ENCODE measurements at regions not wholly inside any gene's neighbourhood (a gene's known extent, or its start where the extent isn't known, plus 50 kb on each side); places are given as distances from the start of the nearest gene placed in this dataset.

DNA sequence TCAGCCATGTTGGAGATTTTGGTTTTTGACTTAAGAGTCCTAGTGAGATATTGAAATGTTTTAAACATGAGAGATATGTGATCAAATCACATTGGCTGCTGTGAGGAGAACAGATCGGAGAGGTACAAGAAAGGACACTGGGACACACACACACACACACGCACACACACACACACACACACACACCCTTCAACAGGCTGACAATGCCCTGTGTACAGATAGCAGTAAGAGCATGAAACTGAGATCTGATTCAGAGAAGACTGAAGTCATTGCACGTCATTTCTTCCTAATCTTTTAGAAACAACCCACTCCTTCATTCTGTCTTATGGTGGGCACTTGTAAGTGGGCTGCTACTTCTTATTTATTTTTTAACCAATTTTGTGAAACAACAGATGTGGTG is 200.5 kb upstream of the E2F8 start:
- Histone ChIP-seq H2AK5ac (ENCODE audit: low read depth, low read length) (no peak overlapping the region), H2BK20ac (ENCODE audit: low read length) (no peak overlapping the region), H3K9ac (replicated peaks in 1 of 4; ENCODE audit: extremely low read depth in 1 of 4, low read depth in 3 of 4, low read length in 3 of 4) (no peak overlapping the region), H4K91ac (replicated peaks; ENCODE audit: insufficient read length, low read length) (no peak overlapping the region), H2AFZ (ENCODE audit: low read length) (no peak overlapping the region), H3K79me1 (ENCODE audit: low read depth, low read length) (no peaks in the 10 kb centered on the region), H3K79me2 (ENCODE audit: control insufficient read depth in 1 of 2, insufficient read depth in 2 of 2, low read length in 2 of 2) (no peaks in the 10 kb centered on the region), H3K36me3 (ENCODE audit: control insufficient read depth in 2 of 4, insufficient read depth in 4 of 4, low read length in 3 of 4) (no peaks in the 10 kb centered on the region), H3K9me3 (ENCODE audit: insufficient read depth in 2 of 2, low read depth in 1 of 2, low read length in 1 of 2) (no peaks in the 10 kb centered on the region), H4K8ac (ENCODE audit: extremely low read depth, insufficient read depth, low read length) (no peak overlapping the region), H2BK5ac (ENCODE audit: low read depth, low read length) (no peak overlapping the region), H3K56ac (replicated peaks; ENCODE audit: insufficient read length, low read depth, low read length) (no peak overlapping the region), H3K27ac (ENCODE audit: low read depth, low read length) (no peak overlapping the region), H3K4me1 (replicated peaks in 1 of 4; ENCODE audit: control insufficient read depth in 3 of 4, insufficient read depth in 4 of 4, low read length in 3 of 4) (no peaks in the 10 kb centered on the region), H4K5ac (ENCODE audit: insufficient read length, low read depth, low read length) (no peak overlapping the region), H2BK120ac (replicated peaks; ENCODE audit: low read depth, low read length) (no peak overlapping the region), H2BK15ac (ENCODE audit: low read length) (no peak overlapping the region), H3K18ac (ENCODE audit: extremely low read depth, low read length) (no peak overlapping the region), H3K27me3 (replicated peaks in 1 of 4; ENCODE audit: control insufficient read depth in 3 of 4, extremely low read depth in 1 of 4, insufficient read depth in 3 of 4, low read length in 3 of 4) (no peaks in the 10 kb centered on the region), H3K23me2 (ENCODE audit: low read depth, low read length) (no peaks in the 10 kb centered on the region), H3K23ac (ENCODE audit: insufficient read length) (no peak overlapping the region), H3K4me3 (ENCODE audit: extremely low read depth in 1 of 4, insufficient read depth in 2 of 4, low read depth in 3 of 4, low read length in 4 of 4) (no peak overlapping the region), H3K4me2 (ENCODE audit: insufficient read depth in 1 of 2, low read depth in 2 of 2, low read length in 2 of 2) (no peak overlapping the region), H3K4ac (replicated peaks; ENCODE audit: insufficient read length, low read depth, low read length) (no peak overlapping the region), H4K20me1 (replicated peaks in 1 of 2; ENCODE audit: control insufficient read depth in 1 of 2, insufficient read depth in 2 of 2, low read length in 2 of 2) (no peaks in the 10 kb centered on the region), H3K14ac (ENCODE audit: insufficient read length) (no peak overlapping the region), H2BK12ac (ENCODE audit: low read depth, low read length) (no peak overlapping the region)
- FAIRE-seq: no peak
- DNase-seq (ENCODE audit: low read depth in 1 of 2, low spot score in 2 of 2): no peak
- ChIA-PET POLR2A (ENCODE audit: partially characterized antibody) (no interaction called here), CTCF (ENCODE audit: partially characterized antibody) (interaction anchor here (1.2 kb wide), 1 partner anchor 123 kb away, joined by 3 read pairs; no protein-coding TSS in a partner anchor)
- 70% methylated on average over 3 of the region's 3 CpGs; no CpG with 5 or more reads in 1 of the 2 experiments for WGBS, 2 experiments (ENCODE audit: extremely low coverage in 1 of 2, insufficient coverage in 1 of 2, insufficient read length in 1 of 2, insufficient replicate concordance in 2 of 2, low coverage in 1 of 2, low lambda C conversion rate in 2 of 2, missing lambda C conversion rate in 1 of 2)
- TF ChIP-seq EP300 (IDR thresholded peaks at IDR 0.05; ENCODE audit: borderline replicate concordance in 1 of 2, low read depth in 2 of 2, low read length in 2 of 2) (no peak), POU5F1 (IDR thresholded peaks at IDR 0.05; ENCODE audit: low read depth, low read length) (no peak), SP1 (IDR thresholded peaks at IDR 0.05; ENCODE audit: low read depth, low read length) (no peak), TBP (IDR thresholded peaks at IDR 0.05; ENCODE audit: low read depth, low read length) (no peak), RAD21 (IDR thresholded peaks at IDR 0.05 in 1 of 2, conservative IDR thresholded peaks at IDR 0.05 in 1 of 2; ENCODE audit: low read depth in 2 of 2, low read length in 2 of 2) (no peak)
- TF ChIP-seq, protein P1, sequence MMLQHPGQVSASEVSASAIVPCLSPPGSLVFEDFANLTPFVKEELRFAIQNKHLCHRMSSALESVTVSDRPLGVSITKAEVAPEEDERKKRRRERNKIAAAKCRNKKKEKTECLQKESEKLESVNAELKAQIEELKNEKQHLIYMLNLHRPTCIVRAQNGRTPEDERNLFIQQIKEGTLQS (IDR thresholded peaks at IDR 0.05; ENCODE audit: insufficient read depth, low read depth, low read length): no peak
- TF ChIP-seq, protein P2, sequence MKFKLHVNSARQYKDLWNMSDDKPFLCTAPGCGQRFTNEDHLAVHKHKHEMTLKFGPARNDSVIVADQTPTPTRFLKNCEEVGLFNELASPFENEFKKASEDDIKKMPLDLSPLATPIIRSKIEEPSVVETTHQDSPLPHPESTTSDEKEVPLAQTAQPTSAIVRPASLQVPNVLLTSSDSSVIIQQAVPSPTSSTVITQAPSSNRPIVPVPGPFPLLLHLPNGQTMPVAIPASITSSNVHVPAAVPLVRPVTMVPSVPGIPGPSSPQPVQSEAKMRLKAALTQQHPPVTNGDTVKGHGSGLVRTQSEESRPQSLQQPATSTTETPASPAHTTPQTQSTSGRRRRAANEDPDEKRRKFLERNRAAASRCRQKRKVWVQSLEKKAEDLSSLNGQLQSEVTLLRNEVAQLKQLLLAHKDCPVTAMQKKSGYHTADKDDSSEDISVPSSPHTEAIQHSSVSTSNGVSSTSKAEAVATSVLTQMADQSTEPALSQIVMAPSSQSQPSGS (IDR thresholded peaks at IDR 0.05; ENCODE audit: low read length): no peak
